CD4-positive, alpha-beta T cell (primary cell): ENCODE measurements at regions not wholly inside any gene's neighbourhood (a gene's known extent, or its start where the extent isn't known, plus 50 kb on each side); places are given as distances from the start of the nearest gene placed in this dataset.
"Not testable (repeated sequence)": the region's sequence is repeated elsewhere in the genome, so short reads cannot be mapped to it uniquely, and the experiment has no call there.

Experiments used
- ATAC-seq: fragments of 200-7000 bp; cut with Tn5 transposase; one replicate; pipeline ENCODE4 v1.10.0; 2022; ENCODE audit warnings: mild to moderate bottlenecking; ENCODE audit not compliant: poor library complexity
- CTCF ChIA-PET: fragments of 350-600 bp; sonication (Branson Sonifier 250); formaldehyde crosslinking; loops from one replicate; lab custom pipeline; 2021; ENCODE audit warnings: antibody characterized with exemption, inconsistent platforms; lab: Charles Lee
- POLR2A ChIA-PET: fragments of 350-600 bp; sonication (Branson Sonifier 250); formaldehyde crosslinking; loops from one replicate; lab custom pipeline; 2021; ENCODE audit warnings: antibody characterized with exemption, inconsistent platforms; lab: Charles Lee
- DNase-seq, 14 experiments: peaks; one replicate each; pipeline ENCODE4 v3.0.0-alpha.2; 2013 to 2020; ENCODE audit warnings: mixed read lengths in 2 of 14
- H3K27ac ChIP-seq, 2 donors: one replicate each; pipeline versions ENCODE4 v1.5.1 to v1.7.0; 2013; ENCODE audit warnings: low read length in 2 of 2, low read depth in 1 of 2, mild to moderate bottlenecking in 1 of 2
- H3K27me3 ChIP-seq, 2 experiments: 1 replicate in 1 of 2; 2 replicates in 1 of 2; pipeline versions ENCODE4 v1.6.1 to v1.7.0; 2013; ENCODE audit warnings: low read length in 2 of 2, control low read depth in 1 of 2, mild to moderate bottlenecking in 1 of 2, moderate library complexity in 1 of 2; ENCODE audit not compliant: insufficient read depth in 2 of 2, control insufficient read depth in 1 of 2
- H3K36me3 ChIP-seq: one replicate; pipeline ENCODE4 v1.6.1; 2013; ENCODE audit warnings: low read length, control low read depth; ENCODE audit not compliant: insufficient read depth
- H3K4me1 ChIP-seq: one replicate; pipeline ENCODE4 v1.6.1; 2013; ENCODE audit warnings: low read length, control low read depth; ENCODE audit not compliant: insufficient read depth
- H3K4me3 ChIP-seq: one replicate; pipeline ENCODE4 v1.5.1; 2013; ENCODE audit warnings: mild to moderate bottlenecking, low read length, moderate library complexity
- H3K9me3 ChIP-seq, 2 experiments: 1 replicate in 1 of 2; 2 replicates in 1 of 2; pipeline versions ENCODE4 v1.6.1 to v1.7.0; 2013; ENCODE audit warnings: low read length in 2 of 2, mild to moderate bottlenecking in 2 of 2, control low read depth in 1 of 2, moderate library complexity in 1 of 2; ENCODE audit not compliant: control insufficient read depth in 1 of 2, insufficient read depth in 1 of 2
- H3K27ac Mint-ChIP-seq: one replicate; pipeline ENCODE4 v1.8.0; 2020; ENCODE audit warnings: mixed read lengths
- H3K27me3 Mint-ChIP-seq: one replicate; pipeline ENCODE4 v1.8.0; 2021; ENCODE audit warnings: mixed read lengths
- H3K36me3 Mint-ChIP-seq: one replicate; pipeline ENCODE4 v1.8.0; 2021; ENCODE audit warnings: low read depth, mixed read lengths
- H3K4me1 Mint-ChIP-seq: one replicate; pipeline ENCODE4 v1.8.0; 2021; ENCODE audit warnings: low read depth, mixed read lengths
- H3K4me3 Mint-ChIP-seq: one replicate; pipeline ENCODE4 v1.8.0; 2020; ENCODE audit warnings: mild to moderate bottlenecking, mixed read lengths
- H3K9me3 Mint-ChIP-seq: one replicate; pipeline ENCODE4 v1.8.0; 2020; ENCODE audit warnings: mixed read lengths
- CTCF ChIP-seq: fragments of 200-600 bp; IDR thresholded peaks from one replicate; pipeline ENCODE4 v1.8.0; 2022; ENCODE audit warnings: antibody characterized with exemption, mild to moderate bottlenecking
- intact Hi-C, 2 experiments: fragments of 100-400 bp; cut with DNase I in 1 of 2; cut with micrococcal nuclease in 1 of 2; formaldehyde crosslinking; loops; one replicate each; pipeline versions ENCODE4 v1.15.1 to v1.9.0; 2023 to 2025; cut with DNase I, micrococcal nuclease

GRCh38 chr5:113761594-113761993 lies 248.1 kb downstream of the YTHDC2 start:
- DNase-seq, result no peak
- POLR2A ChIA-PET, result no interaction called here
- Mint-ChIP-seq H3K27me3 (no peaks in the 10 kb centered on the region), H3K9me3 (peaks cover 2% of the 10 kb centered on the region), H3K4me1 (no peaks in the 10 kb centered on the region), H3K4me3 (no peak overlapping the region), H3K36me3 (no peaks in the 10 kb centered on the region), H3K27ac (no peak overlapping the region)
- intact Hi-C loops, result no loop called here
- H3K9me3 ChIP-seq, result peaks cover 0 to 6% of the 10 kb centered on the region in 2 experiments
- no peak for TF ChIP-seq CTCF
- CTCF ChIA-PET, result no interaction called here
- no peak for ATAC-seq
- peaks cover 0 to 2% of the 10 kb centered on the region in 2 experiments for H3K27me3 ChIP-seq
- no peak overlapping the region for H3K4me3 ChIP-seq
- no peaks in the 10 kb centered on the region for H3K36me3 ChIP-seq
- H3K27ac ChIP-seq, result no peak overlapping the region
- no peaks in the 10 kb centered on the region for H3K4me1 ChIP-seq

GRCh38 chr5:113764382-113764781 lies 250.9 kb downstream of the YTHDC2 start:
- Mint-ChIP-seq H3K4me1 (no peaks in the 10 kb centered on the region), H3K36me3 (no peaks in the 10 kb centered on the region), H3K27ac (no peak overlapping the region), H3K27me3 (no peaks in the 10 kb centered on the region), H3K9me3 (peaks cover 9% of the 10 kb centered on the region), H3K4me3 (no peak overlapping the region)
- no peak for DNase-seq
- intact Hi-C loops, result no loop called here
- Histone ChIP-seq H3K36me3 (no peaks in the 10 kb centered on the region), H3K9me3 (peaks cover 9 to 17% of the 10 kb centered on the region in 2 experiments), H3K4me3 (no peak overlapping the region), H3K27ac (no peak overlapping the region), H3K27me3 (no peaks in the 10 kb centered on the region), H3K4me1 (no peaks in the 10 kb centered on the region)
- ChIA-PET CTCF (no interaction called here), POLR2A (no interaction called here)
- no peak for ATAC-seq
- TF ChIP-seq CTCF, result no peak

GRCh38 chr5:113766827-113767226 lies 253.3 kb downstream of the YTHDC2 start:
- H3K27me3 ChIP-seq, H3K36me3 Mint-ChIP-seq, H3K4me1 Mint-ChIP-seq, intact Hi-C loops, H3K4me3 Mint-ChIP-seq, POLR2A ChIA-PET, H3K36me3 ChIP-seq, H3K9me3 Mint-ChIP-seq, H3K27me3 Mint-ChIP-seq, H3K27ac Mint-ChIP-seq, H3K4me1 ChIP-seq, ATAC-seq, CTCF ChIA-PET, DNase-seq, H3K4me3 ChIP-seq, H3K27ac ChIP-seq: not testable (repeated sequence)
- peaks cover 9 to 17% of the 10 kb centered on the region in 2 experiments for H3K9me3 ChIP-seq

- intact Hi-C loops, result no loop called here
Observed at GRCh38 chr5:113770648-113771047, 257.2 kb downstream of the YTHDC2 start.

More at GRCh38 chr5:113770648-113771047, 257.2 kb downstream of the YTHDC2 start:
- no peaks in the 10 kb centered on the region for H3K36me3 Mint-ChIP-seq
- no peaks in the 10 kb centered on the region for H3K4me1 Mint-ChIP-seq
- Histone ChIP-seq H3K36me3 (no peaks in the 10 kb centered on the region), H3K9me3 (peaks cover 9 to 11% of the 10 kb centered on the region in 2 experiments), H3K4me3 (no peak overlapping the region), H3K4me1 (no peaks in the 10 kb centered on the region), H3K27me3 (no peaks in the 10 kb centered on the region), H3K27ac (no peak overlapping the region)
- CTCF ChIA-PET, result no interaction called here
- no peak overlapping the region for H3K4me3 Mint-ChIP-seq
- H3K27ac Mint-ChIP-seq, result no peak overlapping the region
- POLR2A ChIA-PET, result no interaction called here
- DNase-seq, result no peak
- H3K9me3 Mint-ChIP-seq, result peaks cover 9% of the 10 kb centered on the region
- H3K27me3 Mint-ChIP-seq, result no peaks in the 10 kb centered on the region
- ATAC-seq, result no peak
- no peak for TF ChIP-seq CTCF
